B cell (primary cell): ENCODE measurements at regions not wholly inside any gene's neighbourhood (a gene's known extent, or its start where the extent isn't known, plus 50 kb on each side); places are given as distances from the start of the nearest gene placed in this dataset.

ENCODE experiments used
- ATAC-seq: fragments of 200-7000 bp; cut with Tn5 transposase; one replicate; pipeline ENCODE4 v1.10.0; 2021; ENCODE audit warnings: low read depth, mild to moderate bottlenecking, moderate number of reproducible peaks, moderate library complexity
- CTCF ChIA-PET: fragments of 350-600 bp; sonication (Branson Sonifier 250); formaldehyde crosslinking; loops from one replicate; lab custom pipeline; 2021; ENCODE audit warnings: antibody characterized with exemption, inconsistent platforms; lab: Charles Lee
- POLR2A ChIA-PET: fragments of 350-600 bp; sonication (Branson Sonifier 250); formaldehyde crosslinking; loops from one replicate; lab custom pipeline; 2021; ENCODE audit warnings: antibody characterized with exemption; lab: Charles Lee
- DNase-seq: peaks from one replicate; pipeline ENCODE4 v3.0.0; 2013
- H2AFZ ChIP-seq: 2 replicates; pipeline ENCODE4 v1.6.1; 2012; ENCODE audit warnings: mild to moderate bottlenecking, low read depth, low read length; ENCODE audit not compliant: insufficient read depth, poor library complexity, severe bottlenecking
- H3K27ac ChIP-seq, 2 donors: 1 replicate in 1 of 2; 2 replicates in 1 of 2; pipeline ENCODE4 v1.5.1; 2012 to 2013; ENCODE audit warnings: low read length in 2 of 2, mild to moderate bottlenecking in 2 of 2, moderate library complexity in 1 of 2
- H3K27me3 ChIP-seq, 4 experiments: fragments of 200-600 bp in 1 of 4; sonication (generic) in 1 of 4; replicated peaks in 1 of 4; 1 replicate in 2 of 4; 2 replicates in 2 of 4; pipeline versions ENCODE4 v1.6.1 to v1.7.0; 2013 to 2016; ENCODE audit warnings: low read length in 3 of 4, mild to moderate bottlenecking in 2 of 4, mixed read lengths in 1 of 4, moderate library complexity in 1 of 4; ENCODE audit not compliant: insufficient read depth in 4 of 4, control insufficient read depth in 3 of 4; ENCODE audit errors: control extremely low read depth in 1 of 4
- H3K36me3 ChIP-seq, 2 experiments: replicated peaks in 1 of 2; 1 replicate in 1 of 2; 2 replicates in 1 of 2; pipeline versions ENCODE4 v1.6.1 to v1.7.1; 2013; ENCODE audit warnings: low read length in 1 of 2; ENCODE audit not compliant: insufficient read depth in 2 of 2, control insufficient read depth in 1 of 2; ENCODE audit errors: control extremely low read depth in 1 of 2, extremely low read depth in 1 of 2
- H3K4me1 ChIP-seq, 2 donors: fragments of 200-600 bp in 1 of 2; sonication (generic) in 1 of 2; 1 replicate in 1 of 2; 2 replicates in 1 of 2; pipeline versions ENCODE4 v1.5.1 to v1.6.1; 2013 to 2017; ENCODE audit warnings: low read length in 2 of 2; ENCODE audit not compliant: control insufficient read depth in 2 of 2, insufficient read depth in 2 of 2
- H3K4me2 ChIP-seq: replicated peaks from 2 replicates; pipeline ENCODE3; 2012; ENCODE audit warnings: mild to moderate bottlenecking, low read depth, low read length; ENCODE audit not compliant: poor library complexity, severe bottlenecking
- H3K4me3 ChIP-seq, 5 experiments: fragments of 200-600 bp in 1 of 5; sonication (generic) in 1 of 5; 1 replicate in 3 of 5; 2 replicates in 2 of 5; pipeline versions ENCODE4 v1.5.1 to v1.7.0; 2011 to 2016; ENCODE audit warnings: low read length in 4 of 5, mild to moderate bottlenecking in 4 of 5, low read depth in 2 of 5, control low read depth in 1 of 5, moderate library complexity in 1 of 5; ENCODE audit not compliant: insufficient read depth in 1 of 5; ENCODE audit errors: control extremely low read depth in 1 of 5, extremely low read depth in 1 of 5
- H3K79me2 ChIP-seq: fragments of 200-600 bp; sonication (generic); one replicate; pipeline ENCODE4 v1.6.0; 2016; ENCODE audit warnings: low read length; ENCODE audit not compliant: control insufficient read depth, insufficient read depth
- H3K9ac ChIP-seq: fragments of 200-600 bp; sonication (generic); 2 replicates; pipeline ENCODE4 v1.6.1; 2017; ENCODE audit warnings: mild to moderate bottlenecking, low read length, moderate library complexity
- H3K9me3 ChIP-seq, 3 donors: one replicate each; pipeline versions ENCODE4 v1.6.1 to v1.7.1; 2013; ENCODE audit warnings: low read length in 2 of 3; ENCODE audit not compliant: control insufficient read depth in 2 of 3, insufficient read depth in 1 of 3; ENCODE audit errors: control extremely low read depth in 1 of 3
- H4K20me1 ChIP-seq: 2 replicates; pipeline ENCODE4 v1.6.0; 2012; ENCODE audit warnings: mild to moderate bottlenecking, low read length; ENCODE audit not compliant: insufficient read depth, control insufficient read depth, poor library complexity, severe bottlenecking
- H3K27ac Mint-ChIP-seq: one replicate; pipeline ENCODE4 v1.8.0; 2021; ENCODE audit warnings: mixed read lengths
- H3K27me3 Mint-ChIP-seq: one replicate; pipeline ENCODE4 v1.8.0; 2021; ENCODE audit warnings: mixed read lengths
- H3K4me1 Mint-ChIP-seq: one replicate; pipeline ENCODE4 v1.8.0; 2021; ENCODE audit warnings: mixed read lengths
- H3K4me3 Mint-ChIP-seq: one replicate; pipeline ENCODE4 v1.8.0; 2021; ENCODE audit warnings: mixed read lengths
- H3K9me3 Mint-ChIP-seq: one replicate; pipeline ENCODE4 v1.8.0; 2022; ENCODE audit warnings: mixed read lengths; ENCODE audit not compliant: insufficient read depth
- CTCF ChIP-seq: fragments of 200-600 bp; IDR thresholded peaks from one replicate; pipeline ENCODE4 v1.8.0; 2022; ENCODE audit warnings: antibody characterized with exemption, mild to moderate bottlenecking
- EZH2 ChIP-seq: IDR thresholded peaks from 2 replicates; pipeline ENCODE4 v1.6.1; 2012; ENCODE audit warnings: borderline replicate concordance, low read depth, mild to moderate bottlenecking, moderate library complexity, low read length; ENCODE audit not compliant: insufficient read depth, poor library complexity, severe bottlenecking
- WGBS: methylation state at CpG from one replicate; pipeline ENCODE4 v1.1.5; 2013; ENCODE audit warnings: missing lambda C conversion rate; ENCODE audit not compliant: insufficient coverage; 5-methylcytosine and 5-hydroxymethylcytosine counted together
- intact Hi-C: fragments of 100-400 bp; cut with micrococcal nuclease; formaldehyde crosslinking; loops from one replicate; pipeline ENCODE4 v1.10.0; 2022

GRCh38 chr3:103907567-103907966 lies 1459.1 kb upstream of the ALCAM start:
- no peak overlapping the region for H3K4me3 ChIP-seq
- H4K20me1 ChIP-seq, result no peaks in the 10 kb centered on the region
- no peak overlapping the region for H3K4me2 ChIP-seq
- Mint-ChIP-seq H3K4me3 (no peak overlapping the region), H3K9me3 (peaks cover 2% of the 10 kb centered on the region), H3K27ac (no peak overlapping the region), H3K27me3 (no peaks in the 10 kb centered on the region), H3K4me1 (no peaks in the 10 kb centered on the region)
- no CpG with 5 or more reads among the region's 3 CpGs for WGBS
- no peaks in the 10 kb centered on the region for H3K9me3 ChIP-seq
- ChIA-PET POLR2A (no interaction called here), CTCF (no interaction called here)
- no peak overlapping the region for H3K27ac ChIP-seq
- intact Hi-C loops, result no loop called here
- TF ChIP-seq CTCF (no peak), EZH2 (no peak)
- no peaks in the 10 kb centered on the region for H3K79me2 ChIP-seq
- no peak overlapping the region for H3K9ac ChIP-seq
- ATAC-seq, result no peak
- no peaks in the 10 kb centered on the region for H3K27me3 ChIP-seq
- no peaks in the 10 kb centered on the region for H3K4me1 ChIP-seq
- no peak overlapping the region for H2AFZ ChIP-seq
- H3K36me3 ChIP-seq, result no peaks in the 10 kb centered on the region
- no peak for DNase-seq

- H3K4me3 ChIP-seq, result no peak overlapping the region
- no peak overlapping the region for H3K4me2 ChIP-seq
- H3K4me1 Mint-ChIP-seq, result no peaks in the 10 kb centered on the region
- no peak for DNase-seq
- no peak for ATAC-seq
- H3K27ac ChIP-seq, result no peak overlapping the region
- no peak overlapping the region for H2AFZ ChIP-seq
- no peaks in the 10 kb centered on the region for H3K36me3 ChIP-seq
- intact Hi-C loops, result no loop called here
- H3K79me2 ChIP-seq, result no peaks in the 10 kb centered on the region
- TF ChIP-seq EZH2 (no peak), CTCF (no peak)
- H3K9me3 ChIP-seq, result no peaks in the 10 kb centered on the region
- H4K20me1 ChIP-seq, result no peaks in the 10 kb centered on the region
- WGBS, result no CpG with 5 or more reads among the region's 1 CpG
- ChIA-PET POLR2A (no interaction called here), CTCF (no interaction called here)
- H3K27ac Mint-ChIP-seq, result no peak overlapping the region
- no peaks in the 10 kb centered on the region for H3K27me3 ChIP-seq
- no peaks in the 10 kb centered on the region for H3K27me3 Mint-ChIP-seq
- H3K9me3 Mint-ChIP-seq, result no peaks in the 10 kb centered on the region
- no peak overlapping the region for H3K9ac ChIP-seq
- H3K4me1 ChIP-seq, result no peaks in the 10 kb centered on the region
- H3K4me3 Mint-ChIP-seq, result no peak overlapping the region
Observed at GRCh38 chr3:103909395-103909794, 1457.3 kb upstream of the ALCAM start.
